ENCODE measurements at regions not wholly inside any gene's neighbourhood (a gene's known extent, or its start where the extent isn't known, plus 50 kb on each side); places are given as distances from the start of the nearest gene placed in this dataset.

DNA sequence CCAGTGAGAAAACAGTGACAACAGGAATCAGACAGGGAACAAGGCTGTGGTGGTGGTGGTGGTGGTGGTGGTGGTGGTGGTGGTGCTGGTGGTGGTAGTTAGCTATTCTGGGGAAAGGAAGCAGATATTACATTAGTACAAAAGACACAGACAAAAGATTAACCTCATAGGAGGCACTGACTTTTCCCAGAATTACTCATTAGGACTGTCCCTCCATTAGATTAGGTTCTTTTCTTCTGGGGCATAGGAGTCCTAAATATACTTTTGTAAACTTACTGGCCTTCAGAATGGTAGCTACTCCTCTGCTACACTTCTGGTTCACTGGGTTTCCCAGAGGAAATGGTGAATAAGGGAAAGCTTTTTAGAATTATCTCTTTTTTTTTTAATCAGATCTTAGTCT lies 156.6 kb upstream of the SEMA3D start:
- TF ChIP-seq, protein P1, sequence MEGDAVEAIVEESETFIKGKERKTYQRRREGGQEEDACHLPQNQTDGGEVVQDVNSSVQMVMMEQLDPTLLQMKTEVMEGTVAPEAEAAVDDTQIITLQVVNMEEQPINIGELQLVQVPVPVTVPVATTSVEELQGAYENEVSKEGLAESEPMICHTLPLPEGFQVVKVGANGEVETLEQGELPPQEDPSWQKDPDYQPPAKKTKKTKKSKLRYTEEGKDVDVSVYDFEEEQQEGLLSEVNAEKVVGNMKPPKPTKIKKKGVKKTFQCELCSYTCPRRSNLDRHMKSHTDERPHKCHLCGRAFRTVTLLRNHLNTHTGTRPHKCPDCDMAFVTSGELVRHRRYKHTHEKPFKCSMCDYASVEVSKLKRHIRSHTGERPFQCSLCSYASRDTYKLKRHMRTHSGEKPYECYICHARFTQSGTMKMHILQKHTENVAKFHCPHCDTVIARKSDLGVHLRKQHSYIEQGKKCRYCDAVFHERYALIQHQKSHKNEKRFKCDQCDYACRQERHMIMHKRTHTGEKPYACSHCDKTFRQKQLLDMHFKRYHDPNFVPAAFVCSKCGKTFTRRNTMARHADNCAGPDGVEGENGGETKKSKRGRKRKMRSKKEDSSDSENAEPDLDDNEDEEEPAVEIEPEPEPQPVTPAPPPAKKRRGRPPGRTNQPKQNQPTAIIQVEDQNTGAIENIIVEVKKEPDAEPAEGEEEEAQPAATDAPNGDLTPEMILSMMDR (IDR thresholded peaks at IDR 0.05) = no peak
- no peak for TF ChIP-seq EZH2 (IDR thresholded peaks at IDR 0.05; ENCODE audit: borderline replicate concordance, insufficient read depth, low read depth, low read length, poor library complexity, severe bottlenecking)
- ATAC-seq (ENCODE audit: low read depth) = no peak
- H2AFZ ChIP-seq (ENCODE audit: insufficient read depth, low read depth, low read length, poor library complexity, severe bottlenecking) = no peak overlapping the region
- Mint-ChIP-seq H3K4me1 (no peaks in the 10 kb centered on the region), H3K9me3 (ENCODE audit: insufficient read depth) (no peaks in the 10 kb centered on the region), H3K27ac (no peak overlapping the region), H3K4me3 (no peak overlapping the region), H3K27me3 (no peaks in the 10 kb centered on the region)
- intact Hi-C loops (cut with micrococcal nuclease) = no loop called here
- no peaks in the 10 kb centered on the region for H4K20me1 ChIP-seq (ENCODE audit: control insufficient read depth, insufficient read depth, low read length, poor library complexity, severe bottlenecking)
- ChIA-PET POLR2A (no interaction called here), CTCF (interaction anchor here (0.6 kb wide), 1 partner anchor 14 kb away, joined by 3 read pairs; no protein-coding TSS in a partner anchor)
- H3K4me3 ChIP-seq (ENCODE audit: control extremely low read depth in 1 of 5, extremely low read depth in 1 of 5, insufficient read depth in 1 of 5, low read depth in 2 of 5, low read length in 4 of 5) = no peak overlapping the region
- H3K27me3 ChIP-seq (replicated peaks in 1 of 4; ENCODE audit: control extremely low read depth in 1 of 4, control insufficient read depth in 3 of 4, insufficient read depth in 4 of 4, low read length in 3 of 4) = no peaks in the 10 kb centered on the region
- no peak overlapping the region for H3K27ac ChIP-seq (ENCODE audit: low read length in 2 of 2)
- no peaks in the 10 kb centered on the region for H3K9me3 ChIP-seq (ENCODE audit: control extremely low read depth in 1 of 3, control insufficient read depth in 2 of 3, insufficient read depth in 1 of 3, low read length in 2 of 3)
- no peaks in the 10 kb centered on the region for H3K79me2 ChIP-seq (ENCODE audit: control insufficient read depth, insufficient read depth, low read length)
- H3K4me1 ChIP-seq (ENCODE audit: control insufficient read depth in 2 of 2, insufficient read depth in 2 of 2, low read length in 2 of 2) = no peaks in the 10 kb centered on the region
- no peak for DNase-seq
- no peak overlapping the region for H3K4me2 ChIP-seq (replicated peaks; ENCODE audit: low read depth, low read length, poor library complexity, severe bottlenecking)
- no peak overlapping the region for H3K9ac ChIP-seq (ENCODE audit: low read length)
- no peaks in the 10 kb centered on the region for H3K36me3 ChIP-seq (replicated peaks in 1 of 2; ENCODE audit: control extremely low read depth in 1 of 2, control insufficient read depth in 1 of 2, extremely low read depth in 1 of 2, insufficient read depth in 2 of 2, low read length in 1 of 2)

DNA sequence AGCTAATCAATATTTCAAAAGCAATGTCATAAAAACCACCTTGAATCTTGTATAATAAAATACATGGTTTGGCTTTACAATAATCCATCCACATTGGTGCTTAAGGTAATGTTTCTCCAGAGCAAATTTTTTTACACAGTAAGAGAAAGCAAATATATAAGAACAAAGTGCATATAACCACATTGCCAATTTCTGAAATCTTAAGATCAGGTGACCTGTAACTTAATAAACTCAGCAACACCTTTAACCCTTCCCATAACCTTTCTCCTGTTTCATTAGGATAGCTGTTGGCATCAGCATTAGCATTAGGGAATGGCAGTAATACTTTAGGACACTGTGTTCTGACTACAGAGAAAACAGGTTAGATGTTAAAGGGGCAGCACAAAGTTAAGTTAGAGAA lies 155.9 kb upstream of the SEMA3D start:
- TF ChIP-seq EZH2 (IDR thresholded peaks at IDR 0.05; ENCODE audit: borderline replicate concordance, insufficient read depth, low read depth, low read length, poor library complexity, severe bottlenecking) = no peak
- TF ChIP-seq, protein P1 (IDR thresholded peaks at IDR 0.05) = no peak
- no peaks in the 10 kb centered on the region for H3K4me1 Mint-ChIP-seq
- Histone ChIP-seq H4K20me1 (ENCODE audit: control insufficient read depth, insufficient read depth, low read length, poor library complexity, severe bottlenecking) (no peaks in the 10 kb centered on the region), H3K79me2 (ENCODE audit: control insufficient read depth, insufficient read depth, low read length) (no peaks in the 10 kb centered on the region), H2AFZ (ENCODE audit: insufficient read depth, low read depth, low read length, poor library complexity, severe bottlenecking) (no peak overlapping the region), H3K9me3 (ENCODE audit: control extremely low read depth in 1 of 3, control insufficient read depth in 2 of 3, insufficient read depth in 1 of 3, low read length in 2 of 3) (no peaks in the 10 kb centered on the region), H3K4me1 (ENCODE audit: control insufficient read depth in 2 of 2, insufficient read depth in 2 of 2, low read length in 2 of 2) (no peaks in the 10 kb centered on the region), H3K36me3 (replicated peaks in 1 of 2; ENCODE audit: control extremely low read depth in 1 of 2, control insufficient read depth in 1 of 2, extremely low read depth in 1 of 2, insufficient read depth in 2 of 2, low read length in 1 of 2) (no peaks in the 10 kb centered on the region), H3K9ac (ENCODE audit: low read length) (no peak overlapping the region), H3K4me3 (ENCODE audit: control extremely low read depth in 1 of 5, extremely low read depth in 1 of 5, insufficient read depth in 1 of 5, low read depth in 2 of 5, low read length in 4 of 5) (no peak overlapping the region), H3K27ac (ENCODE audit: low read length in 2 of 2) (no peak overlapping the region), H3K4me2 (replicated peaks; ENCODE audit: low read depth, low read length, poor library complexity, severe bottlenecking) (no peak overlapping the region), H3K27me3 (replicated peaks in 1 of 4; ENCODE audit: control extremely low read depth in 1 of 4, control insufficient read depth in 3 of 4, insufficient read depth in 4 of 4, low read length in 3 of 4) (no peaks in the 10 kb centered on the region)
- H3K27ac Mint-ChIP-seq = no peak overlapping the region
- no peak for DNase-seq
- H3K9me3 Mint-ChIP-seq (ENCODE audit: insufficient read depth) = no peaks in the 10 kb centered on the region
- H3K4me3 Mint-ChIP-seq = no peak overlapping the region
- no peak for ATAC-seq (ENCODE audit: low read depth)
- intact Hi-C loops (cut with micrococcal nuclease) = no loop called here
- no peaks in the 10 kb centered on the region for H3K27me3 Mint-ChIP-seq
- ChIA-PET POLR2A (no interaction called here), CTCF (no interaction called here)
